Heart right ventricle (tissue), 16 donors: ENCODE measurements at regions not wholly inside any gene's neighbourhood (a gene's known extent, or its start where the extent isn't known, plus 50 kb on each side); places are given as distances from the start of the nearest gene placed in this dataset.

Experiments used
- ATAC-seq, 8 donors: fragments of 200-7000 bp; cut with Tn5 transposase; one replicate each; pipeline ENCODE4 v1.9.1; 2020; ENCODE audit warnings: mild to moderate bottlenecking in 8 of 8, moderate library complexity in 8 of 8, moderate number of reproducible peaks in 1 of 8
- DNase-seq, 2 donors: peaks; one replicate each; pipeline ENCODE4 v3.0.0-alpha.2; 2020
- H3K27ac ChIP-seq, 10 donors: fragments of 200-600 bp; sonication (generic) in 2 of 10; one replicate each; pipeline versions ENCODE4 v1.5.0 to v1.8.0; 2020 to 2022; ENCODE audit warnings: mild to moderate bottlenecking in 3 of 10
- H3K27me3 ChIP-seq, 7 donors: fragments of 200-600 bp; one replicate each; pipeline ENCODE4 v1.8.0; 2021 to 2022; ENCODE audit warnings: mild to moderate bottlenecking in 2 of 7
- H3K36me3 ChIP-seq, 9 donors: fragments of 200-600 bp; sonication (generic) in 1 of 9; one replicate each; pipeline versions ENCODE4 v1.5.0 to v1.8.0; 2020 to 2022; ENCODE audit warnings: mild to moderate bottlenecking in 2 of 9
- H3K4me1 ChIP-seq, 9 donors: fragments of 200-600 bp; sonication (generic) in 1 of 9; one replicate each; pipeline versions ENCODE4 v1.5.0 to v1.8.0; 2020 to 2022; ENCODE audit warnings: mild to moderate bottlenecking in 4 of 9
- H3K4me3 ChIP-seq, 10 donors: fragments of 200-600 bp; sonication (generic) in 2 of 10; one replicate each; pipeline versions ENCODE4 v1.5.0 to v1.8.0; 2020 to 2022; ENCODE audit warnings: mild to moderate bottlenecking in 7 of 10, moderate library complexity in 2 of 10
- H3K9me3 ChIP-seq, 11 donors: fragments of 200-600 bp in 10 of 11; sonication (generic) in 2 of 11; one replicate each; pipeline versions ENCODE4 v1.5.0 to v1.8.0; 2013 to 2022; ENCODE audit warnings: mild to moderate bottlenecking in 2 of 11, control low read depth in 1 of 11, moderate library complexity in 1 of 11
- WGBS, 2 donors: extraction: QIAGEN DNeasy Blood & Tissue Kit; methylation state at CpG; one replicate each; pipeline ENCODE4 v1.1.7; 2013; ENCODE audit warnings: inconsistent platforms in 1 of 2; 5-methylcytosine and 5-hydroxymethylcytosine counted together
- intact Hi-C, 10 donors: fragments of 100-400 bp; cut with DNase I; formaldehyde crosslinking; loops; one replicate each; pipeline versions ENCODE4 v1.11.1 to v1.14.2; 2022
- TF ChIP-seq, protein P1 (sequence below), 9 donors: fragments of 200-600 bp; sonication (generic) in 2 of 9; IDR thresholded peaks; one replicate each; pipeline versions ENCODE4 v1.5.0 to v1.8.0; 2021 to 2022; ENCODE audit warnings: antibody characterized with exemption in 9 of 9, mild to moderate bottlenecking in 5 of 9, moderate library complexity in 1 of 9
- donor health status: Arrhythmogenic right ventricular cardiomyopathy.
- donor health status: ischemic (EF 13 %, LVEDD 7.1; RV severe dilation, severe dysfunction).
- donor health status: healthy with polysubstance abuse.
- donor health status: DM: no; HTN: yes; CAD: no.
- donor health status: DM: no; HTN: no; CAD: no.
- donor health status: ischemic (EF 25% LVEDD 6.9; RV normal size, moderate dysfunction).
- donor health status: ischemic (EF 25% LVEDD 5.7; RV mildly dilated, moderate dysfunction).
- donor health status: healthy.
- donor health status: DM: yes; HTN: yes; CAD: no.
- donor health status: Ischemic cardiomyopathy.
- donor health status: ischemic (EF 35%, LVEDD 5.7; RV mildly dilated, moderate dysfunction).
- donor health status: nonischemic (EF 11% LVEDD 7.7; RV severe dilation, severe dysfunction).
- donor health status: DM: yes; HTN: yes; CAD: no.
- donor health status: PGD.
- donor health status: ischemic (EF 29% LVEDD 5.4; RV normal size, mild dysfunction).
- donor health status: nonischemic (EF 23%, LVEDD 6.1; RV moderate dilation, normal function).

DNA sequence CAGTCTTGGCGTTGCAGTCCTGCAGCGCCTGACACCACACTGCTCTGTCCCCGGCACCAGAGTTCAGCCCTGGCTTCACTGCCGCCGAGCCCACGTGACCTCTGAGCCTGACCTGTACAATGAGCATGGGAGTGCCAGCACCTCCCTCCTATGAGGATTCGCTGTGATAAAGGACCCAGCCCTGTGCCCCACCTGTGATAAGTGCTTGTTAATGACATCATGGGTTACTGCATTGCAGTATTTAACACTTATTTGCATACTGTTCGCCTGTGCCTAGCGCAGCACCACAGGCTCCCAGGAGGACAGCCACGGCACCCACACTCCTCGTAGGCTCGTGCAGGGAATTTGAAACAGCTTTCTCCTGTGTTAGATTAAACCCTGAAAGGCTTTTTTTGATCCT is 118.2 kb upstream of the GSC start:
- H3K4me3 ChIP-seq, result no peak overlapping the region
- H3K36me3 ChIP-seq, result no peaks in the 10 kb centered on the region
- peaks cover 0 to 30% (median 13%) of the 10 kb centered on the region in 7 donors for H3K27me3 ChIP-seq
- no peak for ATAC-seq
- H3K4me1 ChIP-seq, result no peaks in the 10 kb centered on the region
- no peaks in the 10 kb centered on the region for H3K9me3 ChIP-seq
- intact Hi-C loops, result no loop called here
- DNase-seq, result no peak
- 71 to 74% methylated on average over 12 of the region's 12 CpGs for WGBS, 2 donors
- H3K27ac ChIP-seq, result no peak overlapping the region
- TF ChIP-seq, protein P1, sequence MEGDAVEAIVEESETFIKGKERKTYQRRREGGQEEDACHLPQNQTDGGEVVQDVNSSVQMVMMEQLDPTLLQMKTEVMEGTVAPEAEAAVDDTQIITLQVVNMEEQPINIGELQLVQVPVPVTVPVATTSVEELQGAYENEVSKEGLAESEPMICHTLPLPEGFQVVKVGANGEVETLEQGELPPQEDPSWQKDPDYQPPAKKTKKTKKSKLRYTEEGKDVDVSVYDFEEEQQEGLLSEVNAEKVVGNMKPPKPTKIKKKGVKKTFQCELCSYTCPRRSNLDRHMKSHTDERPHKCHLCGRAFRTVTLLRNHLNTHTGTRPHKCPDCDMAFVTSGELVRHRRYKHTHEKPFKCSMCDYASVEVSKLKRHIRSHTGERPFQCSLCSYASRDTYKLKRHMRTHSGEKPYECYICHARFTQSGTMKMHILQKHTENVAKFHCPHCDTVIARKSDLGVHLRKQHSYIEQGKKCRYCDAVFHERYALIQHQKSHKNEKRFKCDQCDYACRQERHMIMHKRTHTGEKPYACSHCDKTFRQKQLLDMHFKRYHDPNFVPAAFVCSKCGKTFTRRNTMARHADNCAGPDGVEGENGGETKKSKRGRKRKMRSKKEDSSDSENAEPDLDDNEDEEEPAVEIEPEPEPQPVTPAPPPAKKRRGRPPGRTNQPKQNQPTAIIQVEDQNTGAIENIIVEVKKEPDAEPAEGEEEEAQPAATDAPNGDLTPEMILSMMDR (IDR thresholded peaks at IDR 0.05), result no peak

DNA sequence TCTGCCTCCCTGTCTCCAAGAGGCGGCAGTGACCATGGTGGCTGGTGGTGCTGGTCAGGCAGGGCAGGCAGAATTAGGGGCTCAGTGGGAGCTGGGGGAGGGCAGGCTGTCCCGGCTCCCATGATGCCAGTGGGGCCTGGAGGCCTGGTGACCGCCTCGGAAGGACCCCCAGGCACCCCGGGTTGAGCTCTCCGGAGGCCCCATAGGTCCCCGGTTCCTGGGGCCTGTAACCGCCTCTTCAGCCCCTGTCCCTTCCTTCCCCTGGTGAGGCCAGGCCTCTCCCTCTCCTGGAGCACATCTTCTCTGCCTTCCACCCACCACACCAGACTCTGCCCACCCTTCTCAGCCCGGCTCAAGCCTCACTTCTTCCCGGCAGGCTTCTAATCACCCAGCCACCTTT is 117.7 kb upstream of the GSC start:
- intact Hi-C loops, result no loop called here
- H3K27me3 ChIP-seq, result peaks cover 0 to 30% (median 13%) of the 10 kb centered on the region in 7 donors
- no peaks in the 10 kb centered on the region for H3K36me3 ChIP-seq
- DNase-seq, result no peak
- 82 to 84% methylated on average over 10 of the region's 10 CpGs for WGBS, 2 donors
- no peak overlapping the region for H3K27ac ChIP-seq
- H3K4me1 ChIP-seq, result no peaks in the 10 kb centered on the region
- no peak overlapping the region for H3K4me3 ChIP-seq
- no peak for ATAC-seq
- no peaks in the 10 kb centered on the region for H3K9me3 ChIP-seq
- TF ChIP-seq, protein P1 (IDR thresholded peaks at IDR 0.05), result no peak

DNA sequence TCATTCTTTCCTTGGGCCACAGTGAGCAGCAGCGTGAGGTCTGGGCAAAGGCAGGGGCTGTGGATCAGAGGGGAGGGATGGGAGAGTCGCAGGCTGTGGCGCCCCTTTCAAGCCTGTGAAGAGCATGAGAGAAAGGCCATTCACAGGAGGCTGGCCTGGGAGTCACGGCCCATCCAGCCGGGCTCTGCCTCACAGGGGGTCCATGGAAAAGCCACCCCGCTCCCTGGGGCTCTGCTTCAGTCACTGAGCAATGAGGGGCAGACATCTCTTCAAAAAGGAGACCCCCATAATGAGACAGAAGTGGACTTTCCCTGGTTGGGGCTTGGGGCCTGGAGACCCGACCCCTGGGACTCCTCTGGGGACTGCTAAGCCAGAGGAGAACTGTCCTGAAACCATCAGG is 117.0 kb upstream of the GSC start:
- no peaks in the 10 kb centered on the region for H3K9me3 ChIP-seq
- H3K36me3 ChIP-seq, result no peaks in the 10 kb centered on the region
- TF ChIP-seq, protein P1 (IDR thresholded peaks at IDR 0.05), result no peak
- H3K4me3 ChIP-seq, result no peak overlapping the region
- intact Hi-C loops, result no loop called here
- no peak overlapping the region for H3K27ac ChIP-seq
- peaks cover 0 to 30% (median 13%) of the 10 kb centered on the region in 7 donors for H3K27me3 ChIP-seq
- H3K4me1 ChIP-seq, result no peaks in the 10 kb centered on the region
- DNase-seq, result no peak
- WGBS, 2 donors, result 72 to 79% methylated on average over 7 of the region's 7 CpGs
- ATAC-seq, result no peak

DNA sequence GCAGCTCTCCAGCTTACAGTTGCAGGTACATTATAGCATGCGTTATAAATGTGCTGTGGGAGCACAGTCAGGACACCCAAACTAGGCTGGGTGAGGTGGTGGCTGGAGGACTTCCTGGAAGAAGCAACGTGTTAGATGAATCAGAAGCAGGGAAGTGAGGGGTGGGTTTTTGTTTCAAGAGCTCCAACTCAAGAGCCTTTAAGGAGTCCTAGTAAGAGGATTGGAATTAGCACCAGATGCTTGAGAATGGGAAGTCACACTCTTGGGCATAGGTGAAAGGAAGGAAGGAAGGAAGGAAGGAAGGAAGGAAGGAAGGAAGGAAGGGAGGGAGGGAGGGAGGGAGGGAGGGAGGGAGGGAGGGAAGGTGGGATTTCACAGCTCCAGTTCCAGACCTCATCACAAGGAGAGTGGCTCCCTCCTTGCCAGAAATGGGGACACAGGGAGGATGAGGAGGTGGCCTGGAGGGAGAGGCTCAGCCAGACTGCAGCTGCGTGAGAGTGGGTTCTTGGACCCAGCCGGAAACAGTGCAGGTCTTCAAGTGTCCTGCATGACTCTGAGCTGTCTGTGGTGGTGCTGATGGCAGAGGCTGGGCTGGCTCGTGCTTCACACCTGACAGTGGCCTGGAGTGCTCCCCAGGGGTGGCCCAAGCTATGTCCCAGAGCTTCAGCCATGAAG is 115.7 kb upstream of the GSC start:
- H3K36me3 ChIP-seq, result no peaks in the 10 kb centered on the region
- intact Hi-C loops, result no loop called here
- TF ChIP-seq, protein P1 (IDR thresholded peaks at IDR 0.05), result no peak
- no peaks in the 10 kb centered on the region for H3K4me1 ChIP-seq
- no peaks in the 10 kb centered on the region for H3K9me3 ChIP-seq
- H3K27me3 ChIP-seq, result peaks cover 0 to 25% (median 9%) of the 10 kb centered on the region in 7 donors
- H3K27ac ChIP-seq, result no peak overlapping the region
- 46 to 57% methylated on average over 5 of the region's 5 CpGs for WGBS, 2 donors
- ATAC-seq (no peak), DNase-seq (no peak)
- H3K4me3 ChIP-seq, result no peak overlapping the region
